Liver (tissue), 3 donors: ENCODE measurements at regions not wholly inside any gene's neighbourhood (a gene's known extent, or its start where the extent isn't known, plus 50 kb on each side); places are given as distances from the start of the nearest gene placed in this dataset.

Experiments used
- CTCF ChIP-seq: fragments of 150-350 bp; IDR thresholded peaks from 2 replicates; pipeline ENCODE4 v1.5.1; 2017; ENCODE audit warnings: improper control_type of control experiment, low read depth, low read length; ENCODE audit not compliant: missing input control
- EGR1 ChIP-seq, 2 donors: IDR thresholded peaks; 2 replicates each; pipeline ENCODE4 v1.6.1; 2016 to 2018; ENCODE audit warnings: antibody characterized with exemption in 2 of 2, low read depth in 2 of 2
- HNF4G ChIP-seq: IDR thresholded peaks from 2 replicates; pipeline ENCODE4 v1.6.1; 2016; ENCODE audit warnings: antibody characterized with exemption
- JUND ChIP-seq, 2 donors: IDR thresholded peaks; 2 replicates each; pipeline ENCODE4 v1.6.1; 2016; ENCODE audit warnings: antibody characterized with exemption in 2 of 2
- NR2F2 ChIP-seq: IDR thresholded peaks from 2 replicates; pipeline ENCODE4 v1.6.1; 2016; ENCODE audit warnings: antibody characterized with exemption
- RAD21 ChIP-seq, 2 donors: IDR thresholded peaks; 2 replicates each; pipeline ENCODE4 v1.6.1; 2016; ENCODE audit warnings: antibody characterized with exemption in 2 of 2, mild to moderate bottlenecking in 2 of 2
- RXRA ChIP-seq, 2 donors: IDR thresholded peaks; 2 replicates each; pipeline ENCODE4 v1.6.1; 2017 to 2018; ENCODE audit warnings: antibody characterized with exemption in 2 of 2, mild to moderate bottlenecking in 1 of 2
- SP1 ChIP-seq: IDR thresholded peaks from 2 replicates; pipeline ENCODE4 v1.6.1; 2018; ENCODE audit warnings: antibody characterized with exemption, mild to moderate bottlenecking
- TAF1 ChIP-seq: conservative IDR thresholded peaks from 2 replicates; pipeline ENCODE4 v1.6.1; 2016; ENCODE audit warnings: antibody characterized with exemption, mild to moderate bottlenecking
- YY1 ChIP-seq: IDR thresholded peaks from 2 replicates; pipeline ENCODE4 v1.6.1; 2016; ENCODE audit warnings: antibody characterized with exemption, mild to moderate bottlenecking
- ZBTB33 ChIP-seq: IDR thresholded peaks from 2 replicates; pipeline ENCODE4 v1.6.1; 2016; ENCODE audit warnings: antibody characterized with exemption
- TF ChIP-seq, protein P1 (sequence below): IDR thresholded peaks from 2 replicates; pipeline ENCODE4 v1.6.1; 2016; ENCODE audit warnings: antibody characterized with exemption
- TF ChIP-seq, protein P2 (sequence below): IDR thresholded peaks from 2 replicates; pipeline ENCODE4 v1.6.1; 2016; ENCODE audit warnings: antibody characterized with exemption, mild to moderate bottlenecking
- TF ChIP-seq, protein P3 (sequence below): IDR thresholded peaks from 2 replicates; pipeline ENCODE4 v1.6.1; 2016; ENCODE audit warnings: antibody characterized with exemption
- donor health status: healthy.
- donor health status: healthy.

GRCh38 chr3:34019158-34019557, 220.7 kb downstream of the PDCD6IP start:
- TF ChIP-seq YY1 (no peak), CTCF (no peak), ZBTB33 (no peak), EGR1 (IDR thresholded peaks at IDR 0.05; ENCODE audit: low read depth in 2 of 2) (no peak), SP1 (no peak), JUND (IDR thresholded peaks at IDR 0.05) (no peak), RAD21 (IDR thresholded peaks at IDR 0.05) (no peak), RXRA (IDR thresholded peaks at IDR 0.05) (no peak), TAF1 (no peak), HNF4G (no peak), NR2F2 (no peak)
- TF ChIP-seq, protein P1, sequence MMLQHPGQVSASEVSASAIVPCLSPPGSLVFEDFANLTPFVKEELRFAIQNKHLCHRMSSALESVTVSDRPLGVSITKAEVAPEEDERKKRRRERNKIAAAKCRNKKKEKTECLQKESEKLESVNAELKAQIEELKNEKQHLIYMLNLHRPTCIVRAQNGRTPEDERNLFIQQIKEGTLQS: no peak
- TF ChIP-seq, protein P2, sequence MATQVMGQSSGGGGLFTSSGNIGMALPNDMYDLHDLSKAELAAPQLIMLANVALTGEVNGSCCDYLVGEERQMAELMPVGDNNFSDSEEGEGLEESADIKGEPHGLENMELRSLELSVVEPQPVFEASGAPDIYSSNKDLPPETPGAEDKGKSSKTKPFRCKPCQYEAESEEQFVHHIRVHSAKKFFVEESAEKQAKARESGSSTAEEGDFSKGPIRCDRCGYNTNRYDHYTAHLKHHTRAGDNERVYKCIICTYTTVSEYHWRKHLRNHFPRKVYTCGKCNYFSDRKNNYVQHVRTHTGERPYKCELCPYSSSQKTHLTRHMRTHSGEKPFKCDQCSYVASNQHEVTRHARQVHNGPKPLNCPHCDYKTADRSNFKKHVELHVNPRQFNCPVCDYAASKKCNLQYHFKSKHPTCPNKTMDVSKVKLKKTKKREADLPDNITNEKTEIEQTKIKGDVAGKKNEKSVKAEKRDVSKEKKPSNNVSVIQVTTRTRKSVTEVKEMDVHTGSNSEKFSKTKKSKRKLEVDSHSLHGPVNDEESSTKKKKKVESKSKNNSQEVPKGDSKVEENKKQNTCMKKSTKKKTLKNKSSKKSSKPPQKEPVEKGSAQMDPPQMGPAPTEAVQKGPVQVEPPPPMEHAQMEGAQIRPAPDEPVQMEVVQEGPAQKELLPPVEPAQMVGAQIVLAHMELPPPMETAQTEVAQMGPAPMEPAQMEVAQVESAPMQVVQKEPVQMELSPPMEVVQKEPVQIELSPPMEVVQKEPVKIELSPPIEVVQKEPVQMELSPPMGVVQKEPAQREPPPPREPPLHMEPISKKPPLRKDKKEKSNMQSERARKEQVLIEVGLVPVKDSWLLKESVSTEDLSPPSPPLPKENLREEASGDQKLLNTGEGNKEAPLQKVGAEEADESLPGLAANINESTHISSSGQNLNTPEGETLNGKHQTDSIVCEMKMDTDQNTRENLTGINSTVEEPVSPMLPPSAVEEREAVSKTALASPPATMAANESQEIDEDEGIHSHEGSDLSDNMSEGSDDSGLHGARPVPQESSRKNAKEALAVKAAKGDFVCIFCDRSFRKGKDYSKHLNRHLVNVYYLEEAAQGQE: no peak
- TF ChIP-seq, protein P3, sequence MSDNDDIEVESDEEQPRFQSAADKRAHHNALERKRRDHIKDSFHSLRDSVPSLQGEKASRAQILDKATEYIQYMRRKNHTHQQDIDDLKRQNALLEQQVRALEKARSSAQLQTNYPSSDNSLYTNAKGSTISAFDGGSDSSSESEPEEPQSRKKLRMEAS: no peak
